ENCODE measurements at regions not wholly inside any gene's neighbourhood (a gene's known extent, or its start where the extent isn't known, plus 50 kb on each side); places are given as distances from the start of the nearest gene placed in this dataset.

- no peak overlapping the region for H3K27ac ChIP-seq (replicated peaks in 1 of 4)
- TF ChIP-seq CTCF (IDR thresholded peaks at IDR 0.05): no peak
- no peak for TF ChIP-seq POLR2AphosphoS5 (IDR thresholded peaks at IDR 0.05)
- no peak for TF ChIP-seq POLR2A (IDR thresholded peaks at IDR 0.05; ENCODE audit: low read depth)
- no peak for TF ChIP-seq EP300 (IDR thresholded peaks at IDR 0.05)
- no peak overlapping the region for H3K4me3 ChIP-seq
- peaks cover 0 to 62% (median 0%) of the 10 kb centered on the region in 4 donors for H3K27me3 ChIP-seq
- H3K36me3 ChIP-seq: no peaks in the 10 kb centered on the region
- intact Hi-C loops (cut with DNase I): no loop called here
- DNase-seq (ENCODE audit: extremely low spot score): no peak
- peaks cover 0 to 34% (median 24%) of the 10 kb centered on the region in 4 donors for H3K9me3 ChIP-seq
- H3K4me1 ChIP-seq: no peaks in the 10 kb centered on the region
- 83% methylated on average over 7 of the region's 7 CpGs for WGBS
Measured at GRCh38 chr1:29381426-29381825, 145.1 kb downstream of the PTPRU start.

- TF ChIP-seq CTCF (IDR thresholded peaks at IDR 0.05): no peak
- no peak for TF ChIP-seq POLR2A (IDR thresholded peaks at IDR 0.05; ENCODE audit: low read depth)
- no peak for TF ChIP-seq EP300 (IDR thresholded peaks at IDR 0.05)
- no peak for TF ChIP-seq POLR2AphosphoS5 (IDR thresholded peaks at IDR 0.05)
- H3K9me3 ChIP-seq: peaks cover 0 to 34% (median 26%) of the 10 kb centered on the region in 4 donors
Measured at GRCh38 chr1:29380532-29380931, 144.2 kb downstream of the PTPRU start.

GRCh38 chr1:29379443-29380073 lies 143.2 kb downstream of the PTPRU start:
- H3K4me3 ChIP-seq: no peak overlapping the region
- WGBS: 15% methylated on average over 6 of the region's 7 CpGs
- H3K9me3 ChIP-seq: peaks cover 0 to 39% (median 33%) of the 10 kb centered on the region in 4 donors
- H3K4me1 ChIP-seq: no peaks in the 10 kb centered on the region
- no peak for DNase-seq (ENCODE audit: extremely low spot score)
- intact Hi-C loops (cut with DNase I): no loop called here
- peaks cover 0 to 53% (median 0%) of the 10 kb centered on the region in 4 donors for H3K27me3 ChIP-seq
- H3K36me3 ChIP-seq: no peaks in the 10 kb centered on the region
- no peak overlapping the region for H3K27ac ChIP-seq (replicated peaks in 1 of 4)
- TF ChIP-seq POLR2A (IDR thresholded peaks at IDR 0.05; ENCODE audit: low read depth): no peak
- no peak for TF ChIP-seq POLR2AphosphoS5 (IDR thresholded peaks at IDR 0.05)
- peak in 1 of 3 experiments; percentile 18 for TF ChIP-seq CTCF (IDR thresholded peaks at IDR 0.05)

More at GRCh38 chr1:29380532-29380931, 144.2 kb downstream of the PTPRU start:
- Histone ChIP-seq H3K4me3 (no peak overlapping the region), H3K27ac (replicated peaks in 1 of 4) (no peak overlapping the region), H3K27me3 (peaks cover 0 to 62% (median 0%) of the 10 kb centered on the region in 4 donors), H3K36me3 (no peaks in the 10 kb centered on the region), H3K4me1 (no peaks in the 10 kb centered on the region)
- DNase-seq (ENCODE audit: extremely low spot score): no peak
- WGBS: 24% methylated on average over 1 of the region's 1 CpG
- intact Hi-C loops (cut with DNase I): no loop called here

Small RNA genes lying in the stretch of these regions (small RNA-seq; reads per million reads assigned to genes)
- 0 reads per million in 3 donors for gene AL021921.1

Measured in esophagus muscularis mucosa (tissue), 4 donors.